HS-5 (cell line): ENCODE measurements at regions not wholly inside any gene's neighbourhood (a gene's known extent, or its start where the extent isn't known, plus 50 kb on each side); places are given as distances from the start of the nearest gene placed in this dataset.
"Not testable (repeated sequence)": the region's sequence is repeated elsewhere in the genome, so short reads cannot be mapped to it uniquely, and the experiment has no call there.

Experiments
- DNase-seq: peaks from one replicate; pipeline ENCODE4 v3.0.0-alpha.2; 2012; ENCODE audit warnings: low read depth

DNA sequence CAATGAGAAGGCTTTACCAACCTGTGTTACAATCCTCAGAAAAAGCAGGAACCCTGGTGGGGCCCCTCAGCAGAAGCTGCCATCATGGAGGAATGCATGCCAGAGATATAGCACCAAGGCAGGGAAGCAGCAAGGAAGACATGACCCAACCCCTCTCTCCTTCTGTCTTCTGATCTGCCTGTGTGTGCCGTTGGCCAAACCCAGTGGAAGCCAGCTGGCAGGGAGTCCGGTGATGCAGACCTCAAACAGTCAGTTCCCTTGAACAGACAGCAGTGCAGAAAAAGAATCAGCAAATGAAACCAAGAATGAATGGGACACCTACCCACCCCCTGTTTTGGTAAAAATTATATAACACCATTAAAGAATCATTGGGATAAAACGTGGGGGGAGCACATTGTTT is 234.2 kb downstream of the ZNF608 start:
- DNase-seq: no peak

DNA sequence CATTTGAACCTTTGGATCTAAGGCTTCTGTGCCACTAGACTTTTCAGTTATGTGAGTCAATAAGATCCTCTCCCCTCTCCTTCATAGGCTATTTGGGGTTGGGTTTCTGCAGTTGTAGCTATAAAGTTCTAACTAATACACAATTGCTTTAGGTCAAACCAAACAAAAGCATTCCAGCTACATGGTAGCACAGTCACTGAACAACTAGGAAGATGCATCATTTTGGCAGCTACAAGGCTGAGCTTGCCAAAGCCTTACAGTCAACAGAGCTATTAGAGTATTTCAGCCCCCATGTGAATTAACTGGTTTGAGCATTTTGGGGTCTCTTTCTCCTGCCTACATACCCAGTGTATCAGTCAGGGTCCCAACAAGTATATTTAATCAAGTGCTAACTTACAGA is 234.6 kb downstream of the ZNF608 start:
- DNase-seq: no peak

DNA sequence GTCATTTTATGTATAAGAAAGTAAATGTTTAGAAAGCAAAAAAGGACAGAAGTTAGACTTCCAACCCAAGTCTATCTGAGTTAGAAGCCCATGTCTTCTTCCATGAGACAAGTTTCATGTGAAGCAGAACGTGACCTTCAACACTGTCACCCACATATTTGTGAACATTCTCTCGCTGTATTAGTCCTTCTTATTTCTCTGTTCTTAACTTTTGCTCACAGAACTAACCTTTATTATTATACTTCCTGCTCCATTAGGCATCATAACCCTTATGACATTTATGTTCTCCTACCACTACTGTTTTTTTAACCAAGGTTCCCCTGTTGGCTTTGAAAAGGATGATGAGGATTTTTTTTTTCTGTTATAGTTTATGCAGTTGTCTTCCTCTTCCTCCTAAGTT is 238.8 kb downstream of the ZNF608 start:
- DNase-seq: no peak

DNA sequence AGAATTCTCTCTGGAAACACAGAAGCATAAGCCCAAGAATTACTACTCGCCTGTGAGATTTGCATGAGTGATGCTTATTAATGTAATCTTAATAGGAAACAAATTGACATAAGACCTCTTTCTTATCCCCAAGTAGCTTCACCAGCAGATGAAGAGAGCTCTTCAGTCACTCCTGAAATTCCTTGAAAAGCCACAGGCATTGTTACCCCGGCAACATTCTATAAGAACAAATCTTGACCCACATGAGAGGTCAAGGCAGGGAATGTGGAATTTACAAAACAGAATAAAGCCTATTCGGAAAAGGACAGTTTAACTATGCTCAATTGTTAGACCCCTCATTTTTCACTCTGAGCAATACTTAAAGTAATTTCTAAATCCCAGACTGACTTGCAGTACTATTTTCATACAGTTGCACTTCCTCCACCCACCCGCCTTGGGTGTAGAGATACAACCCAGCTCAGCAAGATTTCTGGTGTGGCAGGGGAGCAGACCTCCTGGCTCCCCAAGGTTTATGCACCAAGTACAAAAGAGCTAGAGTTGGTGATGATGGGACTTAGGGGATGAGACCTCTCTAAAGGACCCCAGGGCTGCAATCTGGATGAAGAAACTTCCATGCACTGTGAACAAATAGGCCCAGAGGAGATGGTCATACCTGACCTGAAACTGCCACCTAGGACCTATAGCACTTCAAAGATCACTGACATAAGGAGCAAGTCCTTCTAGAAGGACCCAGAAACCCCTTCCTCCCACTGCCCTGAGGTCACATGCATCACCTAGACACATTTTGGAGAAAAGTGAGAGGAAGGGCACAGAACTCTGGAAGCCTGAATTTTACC is 242.1 kb downstream of the ZNF608 start:
- no peak for DNase-seq

DNA sequence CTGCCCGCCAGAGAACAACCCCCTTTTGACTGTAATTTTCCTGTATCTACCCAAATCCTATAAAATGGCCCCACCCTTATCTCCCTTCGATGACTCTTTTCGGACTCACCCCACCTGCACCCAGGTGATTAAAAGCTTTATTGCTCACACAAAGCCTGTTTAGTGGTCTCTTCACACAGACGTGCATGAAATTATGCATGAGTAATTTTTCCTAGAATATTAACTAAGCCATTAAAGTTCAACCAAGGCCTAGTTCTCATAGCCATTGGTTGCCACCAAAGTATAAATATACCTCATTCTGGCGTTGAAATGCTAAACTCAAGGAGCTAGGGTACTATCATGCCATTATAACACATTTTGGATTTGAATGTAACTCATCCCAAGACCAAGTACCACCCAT is 243.9 kb downstream of the ZNF608 start:
- no peak for DNase-seq

DNA sequence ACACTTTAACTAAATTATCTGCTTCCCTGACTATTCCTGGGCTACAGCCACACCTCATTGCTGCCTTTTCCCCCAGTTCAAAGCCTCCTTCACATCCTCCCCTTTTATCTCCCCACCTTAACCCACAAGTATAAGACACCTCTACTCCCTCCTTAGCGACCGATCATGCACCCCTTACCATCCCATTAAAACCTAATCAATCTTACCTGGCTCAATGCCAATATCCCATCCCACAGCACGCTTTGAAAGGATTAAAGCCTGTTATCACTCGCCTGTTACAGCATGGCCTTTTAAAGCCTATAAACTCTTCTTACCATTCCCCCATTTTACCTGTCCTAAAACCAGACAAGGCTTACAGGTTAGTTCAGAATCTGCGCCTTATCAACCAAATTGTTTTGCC is 246.6 kb downstream of the ZNF608 start:
- not testable (repeated sequence) for DNase-seq

DNA sequence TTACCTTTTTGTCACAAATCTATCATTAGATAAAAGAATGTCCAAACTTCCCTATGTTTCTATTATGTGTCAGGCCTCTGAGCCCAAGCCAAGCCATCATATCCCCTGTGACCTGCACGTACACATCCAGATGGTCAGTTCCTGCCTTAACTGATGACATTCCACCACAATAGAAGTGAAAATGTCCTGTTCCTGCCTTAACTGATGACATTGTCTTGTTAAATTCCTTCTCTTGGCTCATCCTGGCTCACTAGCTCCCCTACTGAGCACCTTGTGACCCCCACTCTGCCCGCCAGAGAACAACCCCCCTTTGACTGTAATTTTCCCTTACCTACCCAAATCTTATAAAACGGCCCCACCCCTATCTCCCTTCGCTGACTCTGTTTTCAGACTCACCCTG is 249.5 kb downstream of the ZNF608 start:
- not testable (repeated sequence) for DNase-seq

DNA sequence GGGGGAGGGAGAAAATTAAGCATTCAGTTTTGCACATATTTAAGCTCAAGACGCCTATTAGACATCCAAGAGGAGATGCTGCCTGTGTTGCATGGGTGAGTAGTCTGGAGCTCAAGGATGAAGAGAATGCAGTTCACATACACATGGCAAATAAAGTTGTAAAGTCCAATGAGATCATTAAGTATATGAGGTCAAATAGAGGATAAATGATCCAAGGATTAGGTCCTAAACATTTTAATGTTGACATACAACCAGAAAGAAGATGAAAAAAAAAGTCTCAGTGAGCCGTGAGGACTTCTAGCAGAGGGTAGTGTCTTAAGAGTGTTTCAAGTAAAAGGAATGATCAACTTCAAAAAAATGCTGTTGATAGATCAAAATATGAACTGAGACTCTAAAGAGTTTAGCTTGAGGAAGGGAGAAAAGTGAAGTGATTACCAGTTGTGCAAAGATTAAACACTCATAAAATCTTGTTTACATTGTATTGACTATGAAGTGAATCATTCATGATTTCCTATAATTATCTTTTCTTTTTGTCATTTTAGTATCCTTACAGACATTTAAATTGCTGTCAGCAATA is 251.8 kb downstream of the ZNF608 start:
- DNase-seq: no peak

DNA sequence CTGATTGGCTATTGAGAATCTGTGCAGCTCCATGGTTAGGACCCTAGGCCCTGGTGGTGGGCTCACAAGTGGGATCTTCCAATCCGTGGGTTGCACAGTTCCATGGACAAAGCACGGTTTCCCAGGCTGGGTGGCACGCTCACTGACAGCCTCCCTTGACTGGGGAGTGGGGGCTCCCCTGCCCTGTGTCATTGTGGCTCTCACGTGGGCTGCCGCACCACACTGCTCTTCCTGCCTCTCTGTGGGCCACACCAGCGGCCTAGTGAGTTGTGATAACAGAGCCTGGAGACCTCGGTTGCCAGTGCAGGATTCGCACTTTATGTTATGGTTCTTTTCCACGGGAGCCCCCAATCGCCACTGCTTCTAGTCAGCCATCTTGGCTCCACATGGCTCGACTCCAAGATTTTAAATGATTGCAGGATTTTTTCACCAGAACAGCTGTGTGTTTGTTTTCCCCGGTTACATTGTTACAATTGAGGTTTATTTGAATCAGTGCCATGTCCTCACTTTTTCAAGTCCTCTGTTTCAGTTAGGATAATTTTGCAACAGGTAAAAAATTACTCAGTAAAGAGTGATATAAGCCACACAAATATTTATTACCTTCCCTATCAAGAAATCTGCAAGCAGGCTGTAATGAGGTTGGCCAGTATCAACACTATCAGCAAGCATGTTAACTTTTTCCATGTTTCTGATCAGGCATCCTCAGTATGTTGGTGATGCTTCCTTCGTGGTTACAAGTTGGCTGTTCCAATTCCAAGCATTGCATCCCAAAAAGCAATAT is 253.8 kb downstream of the ZNF608 start:
- DNase-seq: no peak

DNA sequence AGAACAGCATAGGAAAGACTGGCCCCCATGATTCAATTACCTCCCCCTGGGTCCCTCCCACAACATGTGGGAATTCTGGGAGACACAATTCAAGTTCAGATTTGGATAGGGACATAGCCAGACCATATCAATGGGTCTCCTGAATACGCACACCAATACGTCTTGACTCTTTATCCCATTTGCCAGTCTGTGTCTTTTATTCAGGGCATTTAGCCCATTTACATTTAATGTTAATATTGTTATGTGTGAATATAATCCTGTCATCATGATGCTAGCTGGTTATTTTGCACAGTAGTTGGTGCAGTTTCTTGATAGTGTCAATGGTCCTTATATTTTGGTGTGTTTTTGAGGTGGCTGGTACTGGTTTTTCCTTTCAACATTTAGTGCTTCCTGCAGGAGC is 256.1 kb downstream of the ZNF608 start:
- DNase-seq: not testable (repeated sequence)

DNA sequence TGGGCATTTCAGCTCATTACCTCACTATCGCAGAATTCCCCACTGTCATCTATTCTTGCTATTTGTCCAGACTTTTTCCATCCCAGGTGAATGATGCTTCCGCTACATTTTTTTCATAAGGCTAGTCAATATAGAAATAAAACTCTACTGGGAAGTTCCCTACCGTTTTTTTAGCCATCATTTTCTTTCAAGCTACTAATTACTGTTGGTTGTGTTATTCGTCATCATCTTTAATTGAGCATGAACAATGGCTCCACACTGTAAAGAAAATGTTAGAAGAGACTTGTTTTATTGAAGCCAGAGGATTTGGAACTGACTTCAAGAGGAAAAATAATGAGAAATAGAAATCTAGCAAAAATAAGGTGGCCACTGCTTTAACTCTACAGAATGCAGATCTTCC is 265.0 kb downstream of the ZNF608 start:
- no peak for DNase-seq

DNA sequence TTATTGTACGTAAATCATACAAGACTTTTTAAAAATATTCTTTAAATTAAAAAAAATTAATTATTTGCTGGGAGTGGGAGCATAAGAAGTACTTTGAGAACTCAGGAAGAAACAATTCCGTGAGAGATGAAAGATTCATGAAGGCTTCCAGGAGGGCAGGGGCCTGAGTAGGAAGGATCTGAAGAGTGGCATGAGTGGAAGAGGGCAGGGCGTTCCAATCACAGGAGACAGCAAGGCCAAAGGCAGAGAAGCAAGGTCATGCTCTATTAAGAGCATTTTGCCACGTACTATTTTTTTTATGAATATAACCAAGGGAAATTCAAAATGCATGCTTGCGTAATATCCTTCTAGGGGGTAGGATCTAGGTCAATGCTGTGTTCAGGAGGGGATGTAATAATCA is 265.5 kb downstream of the ZNF608 start:
- DNase-seq: no peak

DNA sequence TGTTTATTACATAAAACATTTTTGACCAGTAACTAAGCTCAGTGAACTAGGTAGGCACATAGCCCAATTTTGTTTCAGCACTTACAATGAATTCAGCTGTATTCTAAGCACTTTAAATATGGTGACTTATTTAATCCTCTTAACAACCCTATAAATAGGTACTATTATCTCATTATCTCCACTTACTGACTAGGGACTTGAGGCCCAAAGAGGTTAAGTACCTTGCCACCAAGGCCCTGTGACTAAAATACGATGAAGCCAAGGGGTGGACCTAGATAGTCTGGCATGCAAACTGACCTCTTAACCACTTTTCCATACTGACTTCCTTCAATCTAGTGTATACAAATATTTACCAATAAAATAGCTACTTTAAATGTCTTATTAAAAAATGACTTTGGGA is 266.4 kb downstream of the ZNF608 start:
- no peak for DNase-seq

DNA sequence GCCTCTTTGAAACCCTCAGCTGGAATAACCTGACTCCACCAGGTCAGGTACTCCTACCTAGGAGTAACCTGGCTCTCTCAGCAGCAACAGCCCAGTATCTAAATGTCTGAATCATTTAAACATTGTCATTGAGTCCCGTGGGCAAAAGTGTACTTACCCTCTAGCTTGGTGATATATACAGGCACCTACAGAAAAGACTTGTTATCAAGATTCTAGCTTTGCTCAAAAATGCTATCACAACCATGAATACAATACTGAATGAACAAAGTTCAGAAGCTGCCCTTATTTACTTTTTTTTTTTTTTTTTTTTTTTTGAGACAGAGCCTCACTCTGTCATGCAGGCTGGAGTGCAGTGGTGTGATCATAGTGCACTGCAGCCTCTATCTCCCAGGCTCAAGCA is 268.2 kb downstream of the ZNF608 start:
- DNase-seq: no peak

DNA sequence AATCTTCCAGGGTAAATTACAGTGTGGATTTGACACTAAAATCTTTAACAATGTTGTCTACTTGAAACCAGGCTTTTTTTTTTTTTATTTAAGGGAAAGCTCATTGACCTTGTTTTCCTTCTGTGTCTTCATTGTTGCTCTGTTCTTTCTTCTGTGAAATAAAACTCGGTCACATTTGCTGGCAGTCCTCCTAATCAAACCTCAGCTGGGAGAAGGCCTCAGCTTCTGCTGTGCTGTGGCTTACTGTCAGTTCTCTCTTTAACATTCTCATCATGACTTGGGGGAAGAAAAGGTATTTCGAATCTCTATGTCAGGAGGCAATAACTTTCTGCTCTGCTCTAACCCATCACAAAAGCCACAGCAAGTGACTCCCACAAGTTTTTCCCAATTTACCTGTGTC is 268.9 kb downstream of the ZNF608 start:
- no peak for DNase-seq

DNA sequence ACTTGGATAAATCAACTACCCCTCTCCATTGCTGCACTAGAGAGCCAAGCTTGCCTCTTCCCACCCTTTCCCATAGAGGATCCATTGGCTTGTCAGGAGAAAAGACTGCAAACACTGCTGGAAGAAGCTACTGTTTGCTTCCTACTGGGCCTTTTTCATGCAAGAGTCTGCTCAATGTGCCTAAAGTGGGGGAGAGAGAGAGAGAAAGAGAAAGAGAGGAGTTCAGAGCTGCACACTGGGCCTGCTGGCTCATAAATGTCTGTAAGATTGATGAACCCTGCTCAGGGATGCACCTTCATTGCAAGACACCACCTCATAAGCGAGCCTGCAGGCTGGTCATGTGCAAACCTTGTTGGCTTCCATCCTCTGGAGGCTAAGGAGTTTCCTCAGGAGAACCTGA is 269.4 kb downstream of the ZNF608 start:
- no peak for DNase-seq

DNA sequence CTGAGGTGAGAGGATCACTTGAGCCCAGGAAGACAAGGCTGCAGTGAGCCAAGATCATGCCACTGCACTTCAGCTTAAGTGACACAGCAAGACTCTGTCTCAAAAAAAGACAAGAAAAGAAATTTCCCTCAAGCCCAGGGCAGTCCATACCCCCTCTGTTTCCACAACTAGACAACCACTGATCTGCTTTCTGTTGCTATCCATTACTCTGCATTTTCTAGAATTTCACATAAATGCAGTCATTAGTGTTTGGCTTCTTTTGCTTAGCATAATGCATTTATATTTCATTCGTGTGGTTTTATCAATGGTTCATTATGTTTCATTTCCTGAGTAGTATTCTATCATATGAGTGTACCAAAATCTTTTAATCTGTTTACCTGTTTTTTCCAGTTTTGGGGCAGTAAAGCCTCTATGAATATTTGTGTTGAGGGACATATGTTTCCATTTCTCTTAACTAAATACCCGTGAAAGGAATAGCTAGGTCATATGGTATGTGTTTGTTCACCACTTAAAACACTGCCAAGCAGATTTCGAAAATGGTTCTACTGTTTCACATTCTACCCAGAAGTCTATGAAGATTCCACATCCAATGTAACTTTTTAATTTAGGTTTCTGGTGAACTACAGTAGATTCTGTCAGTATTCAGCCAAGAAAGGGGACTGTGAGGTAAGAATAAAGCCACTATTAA is 271.8 kb downstream of the ZNF608 start:
- DNase-seq: no peak

DNA sequence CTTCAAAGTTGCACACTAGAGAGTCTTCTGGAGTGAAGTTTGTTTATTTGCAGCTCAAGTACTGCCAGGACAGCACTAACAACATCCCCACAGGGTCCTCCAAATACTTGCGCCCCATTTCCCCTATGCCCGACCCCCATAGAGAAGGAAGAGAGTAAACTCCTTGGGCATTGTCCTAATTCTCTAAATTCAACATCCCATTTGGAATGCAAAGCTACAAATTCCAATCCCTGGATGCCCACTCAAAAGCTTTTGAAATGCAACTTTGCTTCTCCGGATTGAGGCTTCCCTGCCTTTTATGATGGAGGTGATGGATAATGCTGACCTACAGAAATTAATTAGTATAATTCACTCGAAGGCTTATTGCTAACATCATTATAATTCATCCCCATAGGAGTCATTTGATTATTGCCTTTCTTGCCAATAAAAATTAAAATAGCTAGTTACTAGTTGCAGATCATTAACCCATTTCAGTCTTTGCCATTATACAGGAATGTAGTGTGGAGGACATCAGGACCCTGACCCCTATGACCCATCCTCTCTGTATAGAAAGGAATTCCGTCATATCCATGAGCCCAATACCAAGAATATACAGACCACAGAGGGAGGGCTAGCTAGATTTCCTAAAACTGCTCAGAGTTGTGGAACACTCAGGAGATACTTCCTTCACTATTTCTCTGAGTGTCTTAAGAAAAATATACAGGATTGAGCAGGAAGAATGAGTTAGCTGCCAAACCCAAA is 277.6 kb downstream of the ZNF608 start:
- DNase-seq: no peak

DNA sequence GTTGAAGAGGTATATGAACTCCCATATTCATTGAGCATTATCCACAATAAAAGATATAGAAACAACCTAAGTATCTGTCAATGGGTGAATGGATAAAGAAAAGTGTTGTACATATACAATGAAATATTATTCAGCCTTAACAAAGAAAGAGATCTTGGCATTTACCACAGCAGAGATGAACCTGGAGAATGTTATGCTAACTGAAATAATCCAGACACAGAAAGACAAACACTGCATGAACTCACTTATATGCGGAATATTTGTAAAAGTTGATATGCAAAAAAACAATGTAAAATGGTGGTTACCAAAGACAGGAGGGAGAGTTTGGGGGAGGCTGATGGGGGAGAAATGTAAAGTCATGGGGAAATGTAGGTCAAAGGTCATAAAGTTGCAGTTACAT is 278.7 kb downstream of the ZNF608 start:
- DNase-seq: no peak

DNA sequence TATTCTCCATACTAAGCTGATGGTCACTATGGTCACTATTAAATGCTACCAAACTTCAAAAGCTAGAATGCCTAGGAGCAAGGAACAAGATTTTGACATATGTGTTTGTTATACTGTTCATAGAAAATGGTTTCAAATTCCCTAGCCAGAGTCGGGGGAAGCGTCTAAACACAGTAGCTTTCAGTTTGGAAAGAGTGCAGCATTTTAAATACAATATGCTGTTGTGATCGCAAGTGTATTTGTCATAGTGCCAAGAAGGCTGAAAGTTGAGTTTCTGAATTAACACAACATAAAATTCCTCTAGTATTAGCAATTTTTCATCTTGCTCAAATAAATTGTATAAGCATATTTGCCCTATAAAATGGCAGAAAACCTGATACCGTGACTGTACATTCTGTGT is 280.4 kb downstream of the ZNF608 start:
- DNase-seq: no peak

DNA sequence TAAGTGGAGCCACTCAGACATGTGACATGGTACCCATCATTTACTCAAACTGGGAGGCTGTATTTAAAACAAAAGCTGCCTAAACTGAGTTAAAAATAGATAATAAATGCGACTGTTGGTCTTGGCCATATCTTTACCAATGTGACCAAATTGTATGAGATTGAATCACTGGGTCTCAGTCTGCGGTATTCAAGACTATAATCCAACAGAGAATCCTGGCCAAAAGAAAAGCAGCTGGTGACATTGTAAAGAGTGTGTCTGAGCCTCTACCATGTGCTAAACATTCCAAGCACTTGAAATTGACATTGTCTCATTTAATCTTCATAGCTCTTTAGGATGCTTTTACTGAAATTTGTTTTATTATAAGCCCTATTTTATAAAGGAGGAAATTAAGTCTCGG is 282.6 kb downstream of the ZNF608 start:
- no peak for DNase-seq

DNA sequence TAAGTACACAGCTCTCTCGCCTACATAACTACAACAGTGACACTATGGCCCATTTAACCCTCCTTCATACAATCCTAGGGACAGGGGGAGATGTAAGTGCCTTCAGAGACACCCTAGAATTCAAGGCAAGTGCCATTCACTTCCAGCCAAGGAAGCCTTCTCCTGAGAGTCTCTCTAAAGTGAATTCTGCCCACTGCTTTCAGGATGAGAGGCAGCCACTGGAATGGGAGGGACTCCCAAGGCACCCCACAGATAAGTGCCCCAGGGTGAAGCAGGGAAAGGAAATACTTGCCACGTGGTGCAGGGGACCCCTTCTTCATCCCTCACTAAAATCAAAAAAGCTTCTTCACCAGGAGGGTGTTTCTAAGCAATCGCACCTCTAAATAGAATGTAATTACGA is 283.7 kb downstream of the ZNF608 start:
- DNase-seq: no peak
